HG02571 (cell line): ENCODE measurements at regions not wholly inside any gene's neighbourhood (a gene's known extent, or its start where the extent isn't known, plus 50 kb on each side); places are given as distances from the start of the nearest gene placed in this dataset.
"Not testable (repeated sequence)": the region's sequence is repeated elsewhere in the genome, so short reads cannot be mapped to it uniquely, and the experiment has no call there.

Source experiments
- ATAC-seq: cut with Tn5 transposase; IDR thresholded peaks from one replicate; pipeline ENCODE4 v1.9.1; 2021; ENCODE audit warnings: mild to moderate bottlenecking, moderate library complexity; ENCODE audit not compliant: unreplicated experiment

GRCh38 chr4:133598779-133599178 lies 449.7 kb downstream of the PCDH10 start:
- no peak for ATAC-seq

GRCh38 chr4:133597251-133597650 lies 448.2 kb downstream of the PCDH10 start:
- ATAC-seq: no peak

GRCh38 chr4:133596459-133596858 lies 447.4 kb downstream of the PCDH10 start:
- ATAC-seq: no peak

GRCh38 chr4:133594390-133595207 lies 445.5 kb downstream of the PCDH10 start:
- no peak for ATAC-seq

GRCh38 chr4:133593764-133594163 lies 444.7 kb downstream of the PCDH10 start:
- ATAC-seq: no peak

- no peak for ATAC-seq
Measured at GRCh38 chr4:133592591-133592990, 443.5 kb downstream of the PCDH10 start.

- no peak for ATAC-seq
Measured at GRCh38 chr4:133592106-133592505, 443.0 kb downstream of the PCDH10 start.

GRCh38 chr4:133588306-133588705 lies 439.2 kb downstream of the PCDH10 start:
- no peak for ATAC-seq

- ATAC-seq: no peak
Measured at GRCh38 chr4:133585323-133585722, 436.2 kb downstream of the PCDH10 start.

- no peak for ATAC-seq
Measured at GRCh38 chr4:133584714-133585113, 435.6 kb downstream of the PCDH10 start.

- ATAC-seq: no peak
Measured at GRCh38 chr4:133581996-133582619, 433.0 kb downstream of the PCDH10 start.

GRCh38 chr4:133574248-133574647 lies 425.2 kb downstream of the PCDH10 start:
- ATAC-seq: no peak

GRCh38 chr4:133565379-133565778 lies 416.3 kb downstream of the PCDH10 start:
- no peak for ATAC-seq

GRCh38 chr4:133559987-133560386 lies 410.9 kb downstream of the PCDH10 start:
- ATAC-seq: no peak

GRCh38 chr4:133555671-133556070 lies 406.6 kb downstream of the PCDH10 start:
- no peak for ATAC-seq

- ATAC-seq: no peak
Measured at GRCh38 chr4:133550436-133550835, 401.3 kb downstream of the PCDH10 start.

- no peak for ATAC-seq
Measured at GRCh38 chr4:133544097-133544496, 395.0 kb downstream of the PCDH10 start.

- no peak for ATAC-seq
Measured at GRCh38 chr4:133537780-133538281, 388.7 kb downstream of the PCDH10 start.

- ATAC-seq: not testable (repeated sequence)
Measured at GRCh38 chr4:133534224-133534623, 385.1 kb downstream of the PCDH10 start.

GRCh38 chr4:133524369-133524768 lies 375.3 kb downstream of the PCDH10 start:
- no peak for ATAC-seq

GRCh38 chr4:133513901-133514300 lies 364.8 kb downstream of the PCDH10 start:
- no peak for ATAC-seq

GRCh38 chr4:133498149-133498548 lies 349.1 kb downstream of the PCDH10 start:
- ATAC-seq: no peak
